Dermis microvascular lymphatic vessel endothelial cell (primary cell): ENCODE measurements at regions not wholly inside any gene's neighbourhood (a gene's known extent, or its start where the extent isn't known, plus 50 kb on each side); places are given as distances from the start of the nearest gene placed in this dataset.

Source experiments
- DNase-seq, 2 donors: peaks; one replicate each; pipeline versions ENCODE4 v3.0.0 to v3.0.0-alpha.2; 2010; ENCODE audit warnings: low read depth in 2 of 2

GRCh38 chr13:109599901-109600657, 186.3 kb downstream of the IRS2 start:
- no peak for DNase-seq

- no peak for DNase-seq
These were observed 190.9 kb downstream of the IRS2 start for GRCh38 chr13:109595471-109595870.

GRCh38 chr13:109593230-109593629, 193.2 kb downstream of the IRS2 start:
- DNase-seq: no peak

- no peak for DNase-seq
These were observed 193.6 kb downstream of the IRS2 start for GRCh38 chr13:109592770-109593169.

- DNase-seq: no peak
These were observed 198.7 kb downstream of the IRS2 start for GRCh38 chr13:109587689-109588088.

- no peak for DNase-seq
These were observed 199.7 kb downstream of the IRS2 start for GRCh38 chr13:109586509-109587346.

GRCh38 chr13:109584844-109585361, 201.5 kb downstream of the IRS2 start:
- no peak for DNase-seq

- no peak for DNase-seq
These were observed 209.1 kb downstream of the IRS2 start for GRCh38 chr13:109577191-109577700.

- no peak for DNase-seq
These were observed 210.0 kb downstream of the IRS2 start for GRCh38 chr13:109576331-109576813.

- DNase-seq: no peak
These were observed 210.6 kb downstream of the IRS2 start for GRCh38 chr13:109575821-109576220.

- DNase-seq: no peak
These were observed 214.0 kb downstream of the IRS2 start for GRCh38 chr13:109572389-109572788.

- DNase-seq: no peak
These were observed 216.2 kb downstream of the IRS2 start for GRCh38 chr13:109569958-109570711.

- no peak for DNase-seq
These were observed 218.0 kb downstream of the IRS2 start for GRCh38 chr13:109568339-109568818.

GRCh38 chr13:109567315-109567714, 219.1 kb downstream of the IRS2 start:
- DNase-seq: no peak

- no peak for DNase-seq
These were observed 220.5 kb downstream of the IRS2 start for GRCh38 chr13:109565877-109566276.

- no peak for DNase-seq
These were observed 238.0 kb downstream of the IRS2 start for GRCh38 chr13:109548374-109548773.

- no peak for DNase-seq
These were observed 238.4 kb downstream of the IRS2 start for GRCh38 chr13:109547942-109548341.

- DNase-seq: no peak
These were observed 240.5 kb downstream of the IRS2 start for GRCh38 chr13:109545931-109546330.

GRCh38 chr13:109541081-109541480, 245.3 kb downstream of the IRS2 start:
- no peak for DNase-seq

GRCh38 chr13:109537584-109537983, 248.8 kb downstream of the IRS2 start:
- no peak for DNase-seq

- no peak for DNase-seq
These were observed 253.0 kb downstream of the IRS2 start for GRCh38 chr13:109533350-109533749.
